ENCODE measurements at regions not wholly inside any gene's neighbourhood (a gene's known extent, or its start where the extent isn't known, plus 50 kb on each side); places are given as distances from the start of the nearest gene placed in this dataset.

GRCh38 chr2:230661072-230661957 lies 51.3 kb upstream of the CAB39 start:
- TF ChIP-seq, protein P1, sequence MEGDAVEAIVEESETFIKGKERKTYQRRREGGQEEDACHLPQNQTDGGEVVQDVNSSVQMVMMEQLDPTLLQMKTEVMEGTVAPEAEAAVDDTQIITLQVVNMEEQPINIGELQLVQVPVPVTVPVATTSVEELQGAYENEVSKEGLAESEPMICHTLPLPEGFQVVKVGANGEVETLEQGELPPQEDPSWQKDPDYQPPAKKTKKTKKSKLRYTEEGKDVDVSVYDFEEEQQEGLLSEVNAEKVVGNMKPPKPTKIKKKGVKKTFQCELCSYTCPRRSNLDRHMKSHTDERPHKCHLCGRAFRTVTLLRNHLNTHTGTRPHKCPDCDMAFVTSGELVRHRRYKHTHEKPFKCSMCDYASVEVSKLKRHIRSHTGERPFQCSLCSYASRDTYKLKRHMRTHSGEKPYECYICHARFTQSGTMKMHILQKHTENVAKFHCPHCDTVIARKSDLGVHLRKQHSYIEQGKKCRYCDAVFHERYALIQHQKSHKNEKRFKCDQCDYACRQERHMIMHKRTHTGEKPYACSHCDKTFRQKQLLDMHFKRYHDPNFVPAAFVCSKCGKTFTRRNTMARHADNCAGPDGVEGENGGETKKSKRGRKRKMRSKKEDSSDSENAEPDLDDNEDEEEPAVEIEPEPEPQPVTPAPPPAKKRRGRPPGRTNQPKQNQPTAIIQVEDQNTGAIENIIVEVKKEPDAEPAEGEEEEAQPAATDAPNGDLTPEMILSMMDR (IDR thresholded peaks at IDR 0.05), result no peak
- no peak for TF ChIP-seq EP300 (IDR thresholded peaks at IDR 0.05)

All from esophagus muscularis mucosa (tissue), 3 donors.